ENCODE measurements at regions not wholly inside any gene's neighbourhood (a gene's known extent, or its start where the extent isn't known, plus 50 kb on each side); places are given as distances from the start of the nearest gene placed in this dataset.

DNA sequence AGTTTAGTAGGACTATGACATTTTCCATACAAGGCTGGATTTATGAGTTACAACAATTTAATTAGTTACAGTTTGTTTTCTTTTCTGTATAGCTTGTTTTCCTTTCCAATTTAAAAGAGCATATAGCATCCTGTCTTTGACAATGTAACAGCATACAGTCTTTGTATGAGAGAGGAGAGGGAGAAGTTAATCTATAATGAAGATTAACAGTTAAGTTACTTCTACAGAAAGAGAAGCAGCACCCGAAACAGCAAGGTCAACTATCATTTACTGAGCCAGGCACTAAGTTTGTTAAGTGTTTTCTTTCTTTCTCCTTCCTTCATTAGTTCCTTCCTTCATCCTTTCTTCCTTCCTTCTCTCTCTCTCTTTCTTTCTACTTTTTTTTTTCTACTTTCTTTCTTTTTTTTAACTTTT, 52.3 kb upstream of the RAB4A start:
- no peak overlapping the region for H2BK120ac ChIP-seq (ENCODE audit: low read depth, low read length)
- H4K8ac ChIP-seq (ENCODE audit: low read length) = no peak overlapping the region
- no peak overlapping the region for H3K14ac ChIP-seq (ENCODE audit: low read length in 2 of 2)
- no peak overlapping the region for H3K4me3 ChIP-seq (ENCODE audit: insufficient read depth in 1 of 2, low read depth in 1 of 2, low read length in 2 of 2)
- WGBS = 93% methylated on average over 1 of the region's 1 CpG
- no peak overlapping the region for H4K91ac ChIP-seq (ENCODE audit: low read length)
- H2AFZ ChIP-seq (ENCODE audit: low read depth, low read length) = no peak overlapping the region
- H3K9ac ChIP-seq (ENCODE audit: low read length) = no peak overlapping the region
- no peak overlapping the region for H3K18ac ChIP-seq (ENCODE audit: low read depth in 1 of 2, low read length in 2 of 2)
- H2BK15ac ChIP-seq (ENCODE audit: low read depth, poor library complexity, severe bottlenecking) = no peak overlapping the region
- no peak overlapping the region for H2BK5ac ChIP-seq (ENCODE audit: low read depth, low read length, poor library complexity, severe bottlenecking)
- H3K4ac ChIP-seq (ENCODE audit: low read depth in 1 of 2, low read length in 2 of 2) = no peak overlapping the region
- no peak overlapping the region for H3K23ac ChIP-seq (ENCODE audit: low read length in 2 of 2)
- H3K9me3 ChIP-seq (ENCODE audit: control insufficient read depth, low read length) = no peaks in the 10 kb centered on the region
- H3K4me1 ChIP-seq (ENCODE audit: control insufficient read depth, insufficient read depth, low read depth, low read length) = peaks cover 8% of the 10 kb centered on the region
- no peak overlapping the region for H2BK12ac ChIP-seq (ENCODE audit: low read length in 2 of 2)
- no peak overlapping the region for H2AK5ac ChIP-seq (ENCODE audit: low read length, severe bottlenecking)
- no peak overlapping the region for H3K27ac ChIP-seq (ENCODE audit: low read length, poor library complexity, severe bottlenecking)
- H3K27me3 ChIP-seq (ENCODE audit: control insufficient read depth in 1 of 2, insufficient read depth in 1 of 2, low read length in 2 of 2) = peaks cover 0 to 3% of the 10 kb centered on the region in 2 experiments
- no peak for DNase-seq
- no peaks in the 10 kb centered on the region for H3K36me3 ChIP-seq (ENCODE audit: control insufficient read depth in 1 of 2, insufficient read depth in 2 of 2, low read depth in 1 of 2, low read length in 2 of 2)
- H3K4me2 ChIP-seq (ENCODE audit: low read length, poor library complexity, severe bottlenecking) = no peak overlapping the region
- no peaks in the 10 kb centered on the region for H3K79me1 ChIP-seq (replicated peaks; ENCODE audit: low read length, poor library complexity, severe bottlenecking)

DNA sequence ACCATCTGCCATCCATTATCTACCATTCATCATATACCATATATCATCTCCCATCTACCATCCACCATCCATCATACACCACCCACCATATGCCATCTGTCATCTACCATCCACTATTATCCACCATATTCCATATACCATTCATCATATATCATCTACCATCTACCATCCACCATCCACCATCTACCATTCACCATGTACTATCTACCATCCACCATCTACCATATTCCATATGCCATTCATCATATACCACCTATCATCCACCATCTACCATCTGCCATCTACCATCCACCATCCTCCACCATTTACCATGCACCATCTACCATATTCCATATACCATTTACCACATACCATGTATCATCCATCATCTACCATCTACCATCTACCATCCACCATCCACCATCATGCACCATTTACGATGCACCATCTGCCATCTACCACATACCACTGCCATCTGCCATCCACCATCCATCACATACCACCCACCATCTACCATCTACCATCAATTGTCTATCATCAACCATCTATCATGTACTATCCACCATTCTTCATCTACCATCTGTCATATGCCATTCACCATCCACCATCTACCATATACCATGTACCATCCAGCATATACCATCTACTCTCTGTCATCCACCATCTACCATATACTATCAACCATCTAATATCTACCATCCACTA, 50.6 kb upstream of the RAB4A start:
- no peak overlapping the region for H3K23ac ChIP-seq (ENCODE audit: low read length in 2 of 2)
- H3K18ac ChIP-seq (ENCODE audit: low read depth in 1 of 2, low read length in 2 of 2) = no peak overlapping the region
- H3K9ac ChIP-seq (ENCODE audit: low read length) = no peak overlapping the region
- H2AK5ac ChIP-seq (ENCODE audit: low read length, severe bottlenecking) = no peak overlapping the region
- no peaks in the 10 kb centered on the region for H3K9me3 ChIP-seq (ENCODE audit: control insufficient read depth, low read length)
- peak overlapping the region; percentile 49 for H4K91ac ChIP-seq (ENCODE audit: low read length)
- no peak overlapping the region for H3K4me3 ChIP-seq (ENCODE audit: insufficient read depth in 1 of 2, low read depth in 1 of 2, low read length in 2 of 2)
- peaks cover 12% of the 10 kb centered on the region for H3K4me1 ChIP-seq (ENCODE audit: control insufficient read depth, insufficient read depth, low read depth, low read length)
- H3K27me3 ChIP-seq (ENCODE audit: control insufficient read depth in 1 of 2, insufficient read depth in 1 of 2, low read length in 2 of 2) = peaks cover 0 to 3% of the 10 kb centered on the region in 2 experiments
- no peak overlapping the region for H4K8ac ChIP-seq (ENCODE audit: low read length)
- peak overlapping the region in 1 of 2 experiments; percentile 59 for H3K14ac ChIP-seq (ENCODE audit: low read length in 2 of 2)
- no peak overlapping the region for H2BK12ac ChIP-seq (ENCODE audit: low read length in 2 of 2)
- no peaks in the 10 kb centered on the region for H3K79me1 ChIP-seq (replicated peaks; ENCODE audit: low read length, poor library complexity, severe bottlenecking)
- no peak overlapping the region for H3K27ac ChIP-seq (ENCODE audit: low read length, poor library complexity, severe bottlenecking)
- H2AFZ ChIP-seq (ENCODE audit: low read depth, low read length) = no peak overlapping the region
- H2BK120ac ChIP-seq (ENCODE audit: low read depth, low read length) = no peak overlapping the region
- H3K4ac ChIP-seq (ENCODE audit: low read depth in 1 of 2, low read length in 2 of 2) = no peak overlapping the region
- H2BK15ac ChIP-seq (ENCODE audit: low read depth, poor library complexity, severe bottlenecking) = no peak overlapping the region
- no peak overlapping the region for H3K4me2 ChIP-seq (ENCODE audit: low read length, poor library complexity, severe bottlenecking)
- no peaks in the 10 kb centered on the region for H3K36me3 ChIP-seq (ENCODE audit: control insufficient read depth in 1 of 2, insufficient read depth in 2 of 2, low read depth in 1 of 2, low read length in 2 of 2)
- WGBS = 96% methylated on average over 1 of the region's 1 CpG
- DNase-seq = no peak
- no peak overlapping the region for H2BK5ac ChIP-seq (ENCODE audit: low read depth, low read length, poor library complexity, severe bottlenecking)

DNA sequence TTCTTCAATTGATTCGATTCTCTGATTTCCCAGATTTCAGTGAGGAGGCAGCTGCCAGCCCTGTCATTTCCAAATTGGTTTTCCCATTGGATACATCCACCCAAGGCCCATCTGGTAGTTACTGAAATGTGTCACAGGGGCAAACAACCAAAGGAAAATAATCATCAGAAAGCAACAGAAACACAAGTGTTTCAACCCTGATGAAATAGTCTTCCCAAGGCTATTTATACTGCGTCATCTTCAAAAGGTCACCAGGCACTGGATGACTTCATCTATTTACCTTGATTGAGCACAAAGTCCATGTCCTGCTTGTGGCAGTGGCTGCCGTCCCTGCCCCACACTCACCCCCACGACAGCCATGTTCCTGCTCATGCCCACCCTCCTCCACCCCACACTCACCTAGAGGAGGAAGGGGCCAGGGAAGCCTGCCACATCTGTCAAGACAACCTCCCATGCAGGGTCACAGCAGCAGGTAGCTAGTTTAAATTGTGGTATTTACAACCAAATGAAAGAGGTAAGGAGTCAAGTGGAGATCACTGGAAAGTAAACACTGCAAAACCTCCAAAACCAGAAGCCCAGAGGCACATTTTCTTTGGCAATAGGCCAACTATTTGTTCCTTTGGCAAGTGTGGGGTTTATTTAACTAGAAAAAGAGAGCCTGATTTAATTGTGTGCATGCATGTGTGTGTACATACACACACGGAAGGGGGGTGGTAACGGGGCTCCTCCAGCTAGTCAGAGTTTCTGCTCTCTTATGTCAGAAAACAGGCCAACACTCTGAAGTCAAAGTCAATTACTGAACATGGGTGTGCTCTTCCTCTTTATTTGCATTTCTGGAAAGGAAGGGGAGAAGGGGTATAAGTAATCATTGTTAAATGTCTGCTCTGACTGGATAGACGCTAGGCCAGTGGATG, 49.5 kb upstream of the RAB4A start:
- Histone ChIP-seq H3K9ac (ENCODE audit: low read length) (no peak overlapping the region), H3K4me2 (ENCODE audit: low read length, poor library complexity, severe bottlenecking) (no peak overlapping the region), H3K4ac (ENCODE audit: low read depth in 1 of 2, low read length in 2 of 2) (no peak overlapping the region), H3K4me1 (ENCODE audit: control insufficient read depth, insufficient read depth, low read depth, low read length) (peaks cover 14% of the 10 kb centered on the region), H3K27ac (ENCODE audit: low read length, poor library complexity, severe bottlenecking) (no peak overlapping the region), H2BK5ac (ENCODE audit: low read depth, low read length, poor library complexity, severe bottlenecking) (no peak overlapping the region), H2BK120ac (ENCODE audit: low read depth, low read length) (no peak overlapping the region), H3K9me3 (ENCODE audit: control insufficient read depth, low read length) (no peaks in the 10 kb centered on the region), H2AFZ (ENCODE audit: low read depth, low read length) (no peak overlapping the region), H3K79me1 (replicated peaks; ENCODE audit: low read length, poor library complexity, severe bottlenecking) (no peaks in the 10 kb centered on the region), H2BK12ac (ENCODE audit: low read length in 2 of 2) (peak overlapping the region in 1 of 2 experiments; percentile 35), H3K27me3 (ENCODE audit: control insufficient read depth in 1 of 2, insufficient read depth in 1 of 2, low read length in 2 of 2) (peaks cover 2 to 3% of the 10 kb centered on the region in 2 experiments), H2AK5ac (ENCODE audit: low read length, severe bottlenecking) (no peak overlapping the region), H3K4me3 (ENCODE audit: insufficient read depth in 1 of 2, low read depth in 1 of 2, low read length in 2 of 2) (no peak overlapping the region), H3K23ac (ENCODE audit: low read length in 2 of 2) (no peak overlapping the region), H4K8ac (ENCODE audit: low read length) (no peak overlapping the region), H3K18ac (ENCODE audit: low read depth in 1 of 2, low read length in 2 of 2) (no peak overlapping the region), H2BK15ac (ENCODE audit: low read depth, poor library complexity, severe bottlenecking) (no peak overlapping the region), H3K36me3 (ENCODE audit: control insufficient read depth in 1 of 2, insufficient read depth in 2 of 2, low read depth in 1 of 2, low read length in 2 of 2) (no peaks in the 10 kb centered on the region), H4K91ac (ENCODE audit: low read length) (no peak overlapping the region), H3K14ac (ENCODE audit: low read length in 2 of 2) (no peak overlapping the region)
- 18% methylated on average over 7 of the region's 7 CpGs for WGBS
- peak; percentile 92 for DNase-seq
